H1 (cell line): ENCODE measurements at regions not wholly inside any gene's neighbourhood (a gene's known extent, or its start where the extent isn't known, plus 50 kb on each side); places are given as distances from the start of the nearest gene placed in this dataset.

Experiments
- CTCF ChIA-PET: fragments of 300-600 bp; sonication (Branson Sonifier 250); formaldehyde crosslinking; loops from one replicate; lab custom pipeline; 2021; ENCODE audit not compliant: partially characterized antibody; lab: Charles Lee
- POLR2A ChIA-PET: fragments of 300-600 bp; sonication (Branson Sonifier 250); formaldehyde crosslinking; loops from one replicate; lab custom pipeline; 2021; ENCODE audit warnings: inconsistent platforms; ENCODE audit not compliant: partially characterized antibody; lab: Charles Lee
- DNase-seq, 2 experiments: peaks; one replicate each; pipeline versions ENCODE4 v3.0.0 to v3.0.0-alpha.2; 2010 to 2022; ENCODE audit warnings: low spot score in 2 of 2, low read depth in 1 of 2, mixed read lengths in 1 of 2
- FAIRE-seq: peaks from 2 replicates; lab custom pipeline; 2011; peaks lifted over from hg19 to GRCh38; lab: Jason Lieb, UNC
- H2AFZ ChIP-seq: 2 replicates; pipeline ENCODE4 v1.8.1; 2012; ENCODE audit warnings: low read length, inconsistent platforms
- H2AK5ac ChIP-seq: 2 replicates; pipeline ENCODE4 v1.6.1; 2013; ENCODE audit warnings: low read depth, low read length
- H2BK120ac ChIP-seq: replicated peaks from 2 replicates; pipeline ENCODE3; 2013; ENCODE audit warnings: low read depth, low read length, inconsistent platforms
- H2BK12ac ChIP-seq: 2 replicates; pipeline ENCODE4 v1.6.1; 2013; ENCODE audit warnings: low read depth, low read length
- H2BK15ac ChIP-seq: 2 replicates; pipeline ENCODE4 v1.6.1; 2013; ENCODE audit warnings: low read length
- H2BK20ac ChIP-seq: 2 replicates; pipeline ENCODE4 v1.6.1; 2013; ENCODE audit warnings: low read length
- H2BK5ac ChIP-seq: 2 replicates; pipeline ENCODE4 v1.6.1; 2013; ENCODE audit warnings: low read depth, low read length
- H3K14ac ChIP-seq: 2 replicates; pipeline ENCODE4 v1.6.1; 2013; ENCODE audit warnings: inconsistent platforms; ENCODE audit not compliant: insufficient read length
- H3K18ac ChIP-seq: 2 replicates; pipeline ENCODE4 v1.6.1; 2013; ENCODE audit warnings: low read length; ENCODE audit errors: extremely low read depth
- H3K23ac ChIP-seq: 2 replicates; pipeline ENCODE4 v1.6.1; 2013; ENCODE audit warnings: inconsistent platforms; ENCODE audit not compliant: insufficient read length
- H3K23me2 ChIP-seq: 2 replicates; pipeline ENCODE4 v1.6.1; 2013; ENCODE audit warnings: low read depth, low read length
- H3K27ac ChIP-seq: 2 replicates; pipeline ENCODE4 v1.6.1; 2011; ENCODE audit warnings: low read depth, low read length, inconsistent platforms
- H3K27me3 ChIP-seq, 4 experiments: replicated peaks in 1 of 4; 1 replicate in 1 of 4; 2 replicates in 3 of 4; pipeline versions ENCODE4 v1.6.1 to v1.8.1; 2011 to 2013; ENCODE audit warnings: low read length in 3 of 4, mild to moderate bottlenecking in 3 of 4, inconsistent platforms in 2 of 4, mixed read lengths in 2 of 4, moderate library complexity in 1 of 4; ENCODE audit not compliant: control insufficient read depth in 3 of 4, insufficient read depth in 3 of 4; ENCODE audit errors: extremely low read depth in 1 of 4
- H3K36me3 ChIP-seq, 4 experiments: 2 replicates each; pipeline versions ENCODE4 v1.6.1 to v1.8.1; 2011 to 2013; ENCODE audit warnings: mild to moderate bottlenecking in 4 of 4, low read length in 3 of 4, moderate library complexity in 2 of 4, control low read depth in 1 of 4, inconsistent platforms in 1 of 4; ENCODE audit not compliant: insufficient read depth in 4 of 4, control insufficient read depth in 2 of 4
- H3K4ac ChIP-seq: replicated peaks from 2 replicates; pipeline ENCODE3; 2013; ENCODE audit warnings: low read length, low read depth, mixed read lengths, inconsistent platforms; ENCODE audit not compliant: insufficient read length
- H3K4me1 ChIP-seq, 4 experiments: replicated peaks in 1 of 4; 1 replicate in 1 of 4; 2 replicates in 3 of 4; pipeline versions ENCODE4 v1.6.1 to v1.8.1; 2011 to 2013; ENCODE audit warnings: low read length in 3 of 4, inconsistent platforms in 2 of 4, mixed read lengths in 1 of 4; ENCODE audit not compliant: insufficient read depth in 4 of 4, control insufficient read depth in 3 of 4
- H3K4me2 ChIP-seq, 2 experiments: 2 replicates each; pipeline versions ENCODE4 v1.6.1 to v1.8.1; 2011 to 2013; ENCODE audit warnings: low read depth in 2 of 2, low read length in 2 of 2, control low read depth in 1 of 2, inconsistent platforms in 1 of 2, mild to moderate bottlenecking in 1 of 2; ENCODE audit not compliant: insufficient read depth in 1 of 2
- H3K4me3 ChIP-seq, 4 experiments: fragments of 200-600, 300-600 bp in 1 of 4; sonication (generic), shearing (Covaris generic), sonication (Bioruptor Twin) in 1 of 4; 2 replicates each; pipeline versions ENCODE4 v1.5.1 to v1.8.1; 2011 to 2016; ENCODE audit warnings: low read length in 4 of 4, low read depth in 3 of 4, control low read depth in 2 of 4, inconsistent platforms in 2 of 4, mild to moderate bottlenecking in 2 of 4, mixed read lengths in 1 of 4, moderate library complexity in 1 of 4; ENCODE audit not compliant: insufficient read depth in 2 of 4; ENCODE audit errors: extremely low read depth in 1 of 4
- H3K56ac ChIP-seq: replicated peaks from 2 replicates; pipeline ENCODE3; 2013; ENCODE audit warnings: low read depth, mild to moderate bottlenecking, mixed read lengths, low read length, inconsistent platforms; ENCODE audit not compliant: insufficient read length
- H3K79me1 ChIP-seq: 2 replicates; pipeline ENCODE4 v1.6.1; 2013; ENCODE audit warnings: low read depth, low read length, control low read depth
- H3K79me2 ChIP-seq, 2 experiments: 2 replicates each; pipeline versions ENCODE4 v1.6.1 to v1.8.1; 2012 to 2013; ENCODE audit warnings: low read length in 2 of 2, mild to moderate bottlenecking in 2 of 2, inconsistent platforms in 1 of 2; ENCODE audit not compliant: insufficient read depth in 2 of 2, control insufficient read depth in 1 of 2
- H3K9ac ChIP-seq, 4 experiments: replicated peaks in 1 of 4; 1 replicate in 1 of 4; 2 replicates in 3 of 4; pipeline versions ENCODE4 v1.6.1 to v1.8.1; 2011 to 2013; ENCODE audit warnings: low read depth in 3 of 4, low read length in 3 of 4, control low read depth in 2 of 4, mild to moderate bottlenecking in 2 of 4, moderate library complexity in 2 of 4, inconsistent platforms in 1 of 4; ENCODE audit errors: extremely low read depth in 1 of 4
- H3K9me3 ChIP-seq, 2 experiments: 2 replicates each; pipeline versions ENCODE4 v1.6.1 to v1.8.1; 2012 to 2013; ENCODE audit warnings: mild to moderate bottlenecking in 2 of 2, moderate library complexity in 2 of 2, control low read depth in 1 of 2, inconsistent platforms in 1 of 2, low read depth in 1 of 2, low read length in 1 of 2, mixed read lengths in 1 of 2; ENCODE audit not compliant: insufficient read depth in 2 of 2
- H4K20me1 ChIP-seq, 2 experiments: replicated peaks in 1 of 2; 2 replicates each; pipeline versions ENCODE3 to v1.8.1; 2011 to 2013; ENCODE audit warnings: inconsistent platforms in 2 of 2, low read length in 2 of 2, mild to moderate bottlenecking in 1 of 2; ENCODE audit not compliant: insufficient read depth in 2 of 2, control insufficient read depth in 1 of 2
- H4K5ac ChIP-seq: 2 replicates; pipeline ENCODE4 v1.6.1; 2013; ENCODE audit warnings: low read length, low read depth, mixed read lengths, inconsistent platforms; ENCODE audit not compliant: insufficient read length
- H4K8ac ChIP-seq: 2 replicates; pipeline ENCODE4 v1.8.0; 2013; ENCODE audit warnings: mild to moderate bottlenecking, moderate library complexity, low read length, inconsistent platforms; ENCODE audit not compliant: insufficient read depth; ENCODE audit errors: extremely low read depth
- H4K91ac ChIP-seq: replicated peaks from 2 replicates; pipeline ENCODE3; 2013; ENCODE audit warnings: low read length, mixed read lengths, inconsistent platforms; ENCODE audit not compliant: insufficient read length
- BRCA1 ChIP-seq: IDR thresholded peaks from 2 replicates; pipeline ENCODE4 v1.6.1; 2012; ENCODE audit warnings: low read depth, low read length, improper control_type of control experiment
- EP300 ChIP-seq, 2 experiments: IDR thresholded peaks; 1 replicate in 1 of 2; 2 replicates in 1 of 2; pipeline ENCODE4 v1.6.1; 2011 to 2012; ENCODE audit warnings: low read depth in 2 of 2, low read length in 2 of 2, mild to moderate bottlenecking in 2 of 2, borderline replicate concordance in 1 of 2, inconsistent platforms in 1 of 2, moderate library complexity in 1 of 2
- RAD21 ChIP-seq, 2 experiments: IDR thresholded peaks in 1 of 2; conservative IDR thresholded peaks in 1 of 2; 2 replicates each; pipeline ENCODE4 v1.6.1; 2011; ENCODE audit warnings: low read depth in 2 of 2, low read length in 2 of 2, improper control_type of control experiment in 1 of 2, inconsistent platforms in 1 of 2, mild to moderate bottlenecking in 1 of 2, moderate library complexity in 1 of 2
- RFX5 ChIP-seq: IDR thresholded peaks from 2 replicates; pipeline ENCODE4 v1.6.1; 2011; ENCODE audit warnings: low read depth, low read length, improper control_type of control experiment, borderline replicate concordance
- WGBS, 2 experiments: shearing (Covaris generic) in 1 of 2; methylation state at CpG; one replicate each; pipeline versions ENCODE4 v1.1.6 to v1.1.7; 2013 to 2015; ENCODE audit warnings: low lambda C conversion rate in 2 of 2, mixed read lengths in 2 of 2, inconsistent platforms in 1 of 2, low coverage in 1 of 2, missing lambda C conversion rate in 1 of 2; ENCODE audit not compliant: insufficient replicate concordance in 2 of 2, insufficient coverage in 1 of 2, insufficient read length in 1 of 2; ENCODE audit errors: extremely low coverage in 1 of 2, missing lambda C conversion rate in 1 of 2; 5-methylcytosine and 5-hydroxymethylcytosine counted together

GRCh38 chr2:12231288-12231687, 484.9 kb downstream of the LPIN1 start:
- H3K27ac ChIP-seq = no peak overlapping the region
- no peaks in the 10 kb centered on the region for H3K9me3 ChIP-seq
- no peak overlapping the region for H3K9ac ChIP-seq
- H2AFZ ChIP-seq = no peak overlapping the region
- H4K5ac ChIP-seq = no peak overlapping the region
- no peak overlapping the region for H3K23ac ChIP-seq
- H3K4ac ChIP-seq = no peak overlapping the region
- DNase-seq (no peak), FAIRE-seq (no peak)
- H3K4me2 ChIP-seq = no peak overlapping the region
- no peak overlapping the region for H4K8ac ChIP-seq
- no peak overlapping the region for H2BK5ac ChIP-seq
- H3K56ac ChIP-seq = no peak overlapping the region
- H3K79me1 ChIP-seq = no peaks in the 10 kb centered on the region
- H4K91ac ChIP-seq = no peak overlapping the region
- CTCF ChIA-PET = no interaction called here
- no peak overlapping the region for H2BK20ac ChIP-seq
- TF ChIP-seq EP300 (IDR thresholded peaks at IDR 0.05; ENCODE audit: borderline replicate concordance in 1 of 2, low read depth in 2 of 2, low read length in 2 of 2) = no peak
- no peak for TF ChIP-seq RFX5
- no peak for TF ChIP-seq BRCA1
- no peak for TF ChIP-seq RAD21 (IDR thresholded peaks at IDR 0.05 in 1 of 2, conservative IDR thresholded peaks at IDR 0.05 in 1 of 2; ENCODE audit: low read depth in 2 of 2, low read length in 2 of 2)
- H3K18ac ChIP-seq = no peak overlapping the region
- no peak overlapping the region for H3K4me3 ChIP-seq
- no peak overlapping the region for H3K14ac ChIP-seq
- H2BK12ac ChIP-seq = no peak overlapping the region
- 76% methylated on average over 2 of the region's 2 CpGs; no CpG with 5 or more reads in 1 of the 2 experiments for WGBS, 2 experiments
- no peak overlapping the region for H2BK120ac ChIP-seq
- H4K20me1 ChIP-seq = no peaks in the 10 kb centered on the region
- H3K27me3 ChIP-seq = no peaks in the 10 kb centered on the region
- no peaks in the 10 kb centered on the region; the same call in 1 of the 2 replicates for H3K23me2 ChIP-seq
- H3K4me1 ChIP-seq = no peaks in the 10 kb centered on the region
- POLR2A ChIA-PET = no interaction called here
- no peak overlapping the region for H2BK15ac ChIP-seq
- no peaks in the 10 kb centered on the region for H3K79me2 ChIP-seq
- no peaks in the 10 kb centered on the region for H3K36me3 ChIP-seq
- H2AK5ac ChIP-seq = no peak overlapping the region
